T-helper 1 cell treated with Interleukin-12 subunit alpha and Interleukin-12 subunit beta and Interleukin-4 antibody, amounts not matched to agents 30 ng/mL and 1 ng/mL, for 36 hours (primary cell): ENCODE measurements at regions not wholly inside any gene's neighbourhood (a gene's known extent, or its start where the extent isn't known, plus 50 kb on each side); places are given as distances from the start of the nearest gene placed in this dataset.

Source experiments
- intact Hi-C: fragments of 100-400 bp; cut with micrococcal nuclease; formaldehyde crosslinking; loops from one replicate; pipeline ENCODE4 v1.15.1; 2024

- intact Hi-C loops = no loop called here
These were observed 86.7 kb upstream of the NRIP1 start for GRCh38 chr21:15151385-15152103.

- intact Hi-C loops = no loop called here
These were observed 87.8 kb upstream of the NRIP1 start for GRCh38 chr21:15152591-15152990.

- intact Hi-C loops = no loop called here
These were observed 94.7 kb upstream of the NRIP1 start for GRCh38 chr21:15159382-15160020.

GRCh38 chr21:15160136-15160535 lies 95.3 kb upstream of the NRIP1 start:
- intact Hi-C loops = no loop called here

- intact Hi-C loops = no loop called here
These were observed 98.1 kb upstream of the NRIP1 start for GRCh38 chr21:15162921-15163320.

GRCh38 chr21:15164273-15164672 lies 99.5 kb upstream of the NRIP1 start:
- intact Hi-C loops = no loop called here

- intact Hi-C loops = no loop called here
These were observed 100.0 kb upstream of the NRIP1 start for GRCh38 chr21:15164678-15165303.

- intact Hi-C loops = loop anchor here (10.0 kb wide), 1 partner anchor 56 kb away; no protein-coding TSS in a partner anchor
These were observed 105.8 kb upstream of the NRIP1 start for GRCh38 chr21:15170614-15171013.

GRCh38 chr21:15171546-15171945 lies 106.7 kb upstream of the NRIP1 start:
- intact Hi-C loops = loop anchor here (10.0 kb wide), 1 partner anchor 57 kb away; no protein-coding TSS in a partner anchor

GRCh38 chr21:15172963-15173362 lies 108.2 kb upstream of the NRIP1 start:
- intact Hi-C loops = loop anchor here (10.0 kb wide), 1 partner anchor 58 kb away; no protein-coding TSS in a partner anchor

- intact Hi-C loops = loop anchor here (10.0 kb wide), 1 partner anchor 60 kb away; no protein-coding TSS in a partner anchor
These were observed 110.1 kb upstream of the NRIP1 start for GRCh38 chr21:15174923-15175322.

GRCh38 chr21:15182731-15183130 lies 117.9 kb upstream of the NRIP1 start:
- intact Hi-C loops = no loop called here

GRCh38 chr21:15183813-15184257 lies 119.0 kb upstream of the NRIP1 start:
- intact Hi-C loops = no loop called here

GRCh38 chr21:15190412-15190811 lies 125.6 kb upstream of the NRIP1 start:
- intact Hi-C loops = no loop called here

- intact Hi-C loops = no loop called here
These were observed 126.0 kb upstream of the NRIP1 start for GRCh38 chr21:15190837-15191236.

GRCh38 chr21:15191342-15191741 lies 126.5 kb upstream of the NRIP1 start:
- intact Hi-C loops = no loop called here

- intact Hi-C loops = no loop called here
These were observed 127.4 kb upstream of the NRIP1 start for GRCh38 chr21:15192243-15192642.

- intact Hi-C loops = no loop called here
These were observed 129.1 kb upstream of the NRIP1 start for GRCh38 chr21:15193937-15194336.

GRCh38 chr21:15195104-15195503 lies 130.3 kb upstream of the NRIP1 start:
- intact Hi-C loops = no loop called here

- intact Hi-C loops = no loop called here
These were observed 131.0 kb upstream of the NRIP1 start for GRCh38 chr21:15195768-15196167.

GRCh38 chr21:15197696-15198095 lies 132.9 kb upstream of the NRIP1 start:
- intact Hi-C loops = no loop called here
